BLaER1 treated with 17β-estradiol and CSF1 and Interleukin-3, amounts not matched to agents 10 nM and 100 nM (cell line): ENCODE measurements at regions not wholly inside any gene's neighbourhood (a gene's known extent, or its start where the extent isn't known, plus 50 kb on each side); places are given as distances from the start of the nearest gene placed in this dataset.

Experiments
- H3K27ac ChIP-seq, 11 experiments: shearing (Covaris generic); formaldehyde crosslinking; 2 replicates each; pipeline ENCODE4 v1.8.1; 2022
- H3K27me3 ChIP-seq, 11 experiments: shearing (Covaris generic); formaldehyde crosslinking; 2 replicates each; pipeline ENCODE4 v1.8.1; 2022
- H3K36me3 ChIP-seq, 11 experiments: shearing (Covaris generic); formaldehyde crosslinking; 2 replicates each; pipeline ENCODE4 v1.8.1; 2022
- H3K4me1 ChIP-seq, 10 experiments: shearing (Covaris generic); formaldehyde crosslinking; 2 replicates each; pipeline ENCODE4 v1.8.1; 2022
- H3K4me2 ChIP-seq, 11 experiments: shearing (Covaris generic); formaldehyde crosslinking; 2 replicates each; pipeline ENCODE4 v1.8.1; 2022
- H3K4me3 ChIP-seq, 10 experiments: shearing (Covaris generic); formaldehyde crosslinking; 2 replicates each; pipeline ENCODE4 v1.8.1; 2022
- H3K9ac ChIP-seq, 11 experiments: shearing (Covaris generic); formaldehyde crosslinking; 2 replicates each; pipeline ENCODE4 v1.8.1; 2022
- H3K9me3 ChIP-seq, 11 experiments: shearing (Covaris generic); formaldehyde crosslinking; replicated peaks in 1 of 11; 2 replicates each; pipeline ENCODE4 v1.8.1; 2022
- H4K20me1 ChIP-seq, 11 experiments: shearing (Covaris generic); formaldehyde crosslinking; 2 replicates each; pipeline ENCODE4 v1.8.1; 2022
- Cebpa-rat ChIP-seq, 11 experiments: shearing (Covaris generic); IDR thresholded peaks; 2 replicates each; pipeline ENCODE4 v1.8.1; 2022

DNA sequence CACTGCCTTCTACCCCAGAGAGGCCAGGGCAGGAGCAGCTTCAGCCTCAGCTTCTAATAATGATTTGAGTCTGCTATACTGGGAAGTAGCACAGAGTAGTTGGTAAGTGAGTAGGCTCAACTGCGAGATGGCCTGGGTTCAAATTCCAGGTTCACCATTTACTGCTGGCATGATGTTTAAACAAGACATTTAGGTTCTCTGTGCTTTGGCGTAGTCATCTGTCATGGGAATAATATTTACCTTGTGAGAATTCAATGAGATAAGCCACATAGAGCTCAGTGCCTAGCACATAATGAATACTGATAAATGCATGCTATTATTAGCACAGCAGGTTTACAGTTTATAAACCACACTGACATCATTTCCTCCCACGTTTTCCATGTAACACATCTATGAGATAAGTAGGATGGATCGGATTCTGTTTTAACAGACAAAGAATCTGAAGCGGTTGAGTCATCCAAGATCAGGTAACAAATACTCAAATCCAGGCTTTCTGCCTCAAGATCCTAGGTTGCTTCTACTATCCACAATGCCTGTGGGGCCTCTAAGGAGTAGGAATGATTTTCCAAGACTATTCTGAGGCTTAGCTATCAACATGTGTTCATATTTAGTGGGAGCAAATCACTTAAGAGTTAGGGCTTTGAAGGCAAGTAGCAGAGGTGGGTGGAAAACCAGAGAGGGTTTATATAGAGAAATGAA lies 72.9 kb upstream of the DTNBP1 start:
- H3K4me1 ChIP-seq, result peaks cover 0 to 10% (median 0%) of the 10 kb centered on the region in 10 experiments; a peak in 3 of 20 replicates
- TF ChIP-seq Cebpa-rat (IDR thresholded peaks at IDR 0.05), result no peak
- no peaks in the 10 kb centered on the region for H3K27me3 ChIP-seq
- no peaks in the 10 kb centered on the region for H4K20me1 ChIP-seq
- no peak overlapping the region for H3K9ac ChIP-seq
- no peak overlapping the region for H3K4me3 ChIP-seq
- H3K9me3 ChIP-seq, result peaks cover 0 to 5% (median 0%) of the 10 kb centered on the region in 11 experiments; a peak in 1 of 22 replicates
- no peaks in the 10 kb centered on the region for H3K36me3 ChIP-seq
- no peak overlapping the region for H3K4me2 ChIP-seq
- H3K27ac ChIP-seq, result no peak overlapping the region

DNA sequence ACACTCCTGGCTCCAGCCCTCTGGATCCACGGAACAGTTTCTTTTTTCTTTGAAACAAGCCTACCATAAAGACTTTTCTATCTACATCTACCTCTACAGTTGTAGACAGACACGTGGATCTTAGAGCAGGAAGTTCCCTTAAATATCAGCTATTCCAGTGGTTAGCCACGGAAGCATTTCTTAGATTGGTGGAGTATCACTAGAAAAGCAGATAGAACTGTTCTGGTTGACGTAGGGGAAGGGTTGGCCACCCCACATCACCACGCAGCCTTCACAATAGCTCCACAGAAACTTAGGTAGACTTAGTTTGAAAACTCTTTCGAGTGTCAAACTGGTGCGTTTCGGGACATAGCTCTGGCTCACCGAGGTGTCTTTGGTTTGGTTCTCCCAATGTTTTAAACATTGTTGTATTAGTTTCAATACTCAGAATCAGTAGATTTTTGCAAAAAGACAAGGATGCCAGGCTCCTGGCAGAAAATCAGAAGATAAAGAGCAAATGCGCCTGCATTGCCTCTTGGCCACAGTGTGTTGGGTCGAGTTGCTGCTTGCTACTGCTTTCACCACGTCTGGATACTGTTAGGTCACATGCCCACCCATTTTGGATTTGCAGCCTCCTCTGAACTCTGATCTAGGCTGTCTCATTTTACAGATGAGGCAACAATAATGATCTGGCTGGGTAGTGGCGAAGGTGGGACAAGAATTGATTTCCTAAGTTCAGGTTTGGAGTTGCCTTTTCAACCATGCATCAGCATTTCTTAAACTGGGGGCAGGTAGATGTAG lies 71.5 kb upstream of the DTNBP1 start:
- no peak overlapping the region for H3K27ac ChIP-seq
- no peaks in the 10 kb centered on the region for H3K27me3 ChIP-seq
- H3K36me3 ChIP-seq, result no peaks in the 10 kb centered on the region
- TF ChIP-seq Cebpa-rat (IDR thresholded peaks at IDR 0.05), result no peak
- H3K9ac ChIP-seq, result no peak overlapping the region
- no peak overlapping the region for H3K4me3 ChIP-seq
- H3K4me2 ChIP-seq, result peak overlapping the region in 4 of 11 experiments; percentile 4 to 36 (median 12); a peak in 4 of 22 replicates
- H3K4me1 ChIP-seq, result peaks cover 0 to 10% (median 0%) of the 10 kb centered on the region in 10 experiments; a peak in 3 of 20 replicates
- H4K20me1 ChIP-seq, result no peaks in the 10 kb centered on the region
- peaks cover 0 to 5% (median 0%) of the 10 kb centered on the region in 11 experiments; a peak in 1 of 22 replicates for H3K9me3 ChIP-seq

DNA sequence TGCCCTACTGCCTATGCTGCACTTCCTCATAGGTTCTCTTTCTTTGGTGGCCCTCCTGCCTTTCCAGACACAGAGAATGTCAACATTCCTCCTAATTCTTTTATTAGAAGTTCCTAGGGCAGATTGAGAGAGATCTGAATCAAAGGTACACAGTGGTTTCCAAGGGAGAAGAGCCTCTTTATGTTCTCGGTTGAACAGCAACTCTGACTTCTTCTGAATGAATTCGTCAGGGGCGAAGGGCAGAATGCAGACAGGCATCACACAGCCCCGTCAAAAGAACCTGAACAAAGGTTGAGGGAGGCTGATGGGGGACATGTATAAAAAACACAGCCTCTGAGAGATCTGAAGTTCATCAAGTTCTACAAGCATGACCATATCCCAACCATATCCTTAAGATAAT lies 68.1 kb upstream of the DTNBP1 start:
- Histone ChIP-seq H3K4me2 (no peak overlapping the region), H4K20me1 (no peaks in the 10 kb centered on the region), H3K4me1 (peaks cover 0 to 10% (median 0%) of the 10 kb centered on the region in 10 experiments; a peak in 3 of 20 replicates), H3K9ac (no peak overlapping the region), H3K4me3 (no peak overlapping the region), H3K36me3 (no peaks in the 10 kb centered on the region), H3K9me3 (peaks cover 0 to 4% (median 0%) of the 10 kb centered on the region in 11 experiments; a peak in 2 of 22 replicates), H3K27ac (no peak overlapping the region), H3K27me3 (no peaks in the 10 kb centered on the region)
- TF ChIP-seq Cebpa-rat (IDR thresholded peaks at IDR 0.05), result no peak

DNA sequence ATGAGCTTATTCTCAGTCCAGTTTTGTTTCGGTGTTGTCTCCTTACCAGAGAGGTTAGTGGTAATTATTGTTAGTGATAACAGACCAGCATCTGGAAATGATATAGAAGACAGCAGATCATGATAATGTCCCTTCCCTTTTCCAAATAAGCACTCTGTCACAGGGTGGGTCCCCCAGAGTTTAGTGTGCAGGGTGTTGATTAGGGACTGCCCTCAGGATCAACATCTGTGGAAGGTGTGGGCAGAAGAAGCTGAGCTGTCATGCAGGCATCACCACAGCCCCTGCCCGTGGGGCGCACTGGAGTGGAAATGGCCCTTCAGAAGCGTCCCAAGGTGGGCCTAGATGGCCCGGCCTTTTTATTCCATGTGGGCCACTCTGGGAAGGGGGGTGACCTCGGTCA lies 67.6 kb upstream of the DTNBP1 start:
- H3K9me3 ChIP-seq, result peaks cover 0 to 4% (median 0%) of the 10 kb centered on the region in 11 experiments; a peak in 2 of 22 replicates
- no peak overlapping the region for H3K27ac ChIP-seq
- no peak overlapping the region for H3K9ac ChIP-seq
- no peaks in the 10 kb centered on the region for H3K36me3 ChIP-seq
- peaks cover 0 to 8% (median 0%) of the 10 kb centered on the region in 10 experiments; a peak in 2 of 20 replicates for H3K4me1 ChIP-seq
- no peak overlapping the region for H3K4me3 ChIP-seq
- no peak for TF ChIP-seq Cebpa-rat (IDR thresholded peaks at IDR 0.05)
- H3K4me2 ChIP-seq, result no peak overlapping the region
- H4K20me1 ChIP-seq, result no peaks in the 10 kb centered on the region
- no peaks in the 10 kb centered on the region for H3K27me3 ChIP-seq

DNA sequence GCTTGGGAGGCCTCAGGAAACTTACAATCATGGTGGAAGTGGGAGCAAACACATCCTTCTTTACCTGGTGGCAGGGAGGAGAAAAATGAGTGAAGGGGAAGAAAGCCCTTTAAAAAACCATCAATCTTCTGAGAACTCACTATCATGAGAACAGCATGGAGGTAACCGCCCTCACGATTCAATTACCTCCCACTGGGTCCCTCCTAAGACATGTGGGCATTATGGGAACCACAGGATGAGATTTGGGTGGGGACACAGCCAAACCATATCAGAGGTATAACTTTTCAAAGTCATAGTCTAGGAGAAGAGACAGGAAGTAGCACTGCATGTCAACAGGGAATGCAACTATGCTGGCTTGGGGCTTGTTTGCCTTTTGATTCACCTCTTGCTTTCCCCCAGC lies 59.9 kb upstream of the DTNBP1 start:
- Histone ChIP-seq H3K4me2 (no peak overlapping the region), H3K9ac (no peak overlapping the region), H3K27ac (no peak overlapping the region), H3K9me3 (peaks cover 0 to 4% (median 0%) of the 10 kb centered on the region in 11 experiments; a peak in 1 of 22 replicates), H3K4me3 (no peak overlapping the region), H3K4me1 (no peaks in the 10 kb centered on the region), H4K20me1 (no peaks in the 10 kb centered on the region), H3K36me3 (no peaks in the 10 kb centered on the region), H3K27me3 (no peaks in the 10 kb centered on the region)
- no peak for TF ChIP-seq Cebpa-rat (IDR thresholded peaks at IDR 0.05)

DNA sequence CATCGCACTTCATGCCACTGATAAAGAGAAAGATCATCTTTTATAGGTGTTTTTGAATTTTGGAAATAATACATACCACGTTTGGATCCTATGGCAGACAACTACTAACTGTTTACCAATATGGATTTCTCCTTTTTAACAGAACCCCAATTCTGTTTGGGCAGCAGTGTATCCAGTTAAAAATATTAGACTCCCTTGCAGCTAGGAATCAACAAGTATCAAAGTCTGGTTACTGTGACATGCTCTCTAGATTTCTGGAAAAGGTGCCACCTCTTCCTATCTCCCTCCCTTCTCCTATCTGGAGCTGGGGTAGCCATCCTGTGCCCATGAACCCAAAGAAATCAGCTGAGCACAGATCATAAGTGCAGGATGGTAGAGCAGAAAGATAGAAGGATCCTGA lies 54.1 kb upstream of the DTNBP1 start:
- H3K27ac ChIP-seq, result no peak overlapping the region
- no peaks in the 10 kb centered on the region for H4K20me1 ChIP-seq
- peaks cover 12 to 24% (median 16%) of the 10 kb centered on the region in 11 experiments; a peak in 21 of 22 replicates for H3K9me3 ChIP-seq
- no peak for TF ChIP-seq Cebpa-rat (IDR thresholded peaks at IDR 0.05)
- H3K9ac ChIP-seq, result no peak overlapping the region
- no peak overlapping the region for H3K4me3 ChIP-seq
- H3K4me2 ChIP-seq, result no peak overlapping the region
- H3K36me3 ChIP-seq, result no peaks in the 10 kb centered on the region
- H3K27me3 ChIP-seq, result no peaks in the 10 kb centered on the region
- no peaks in the 10 kb centered on the region for H3K4me1 ChIP-seq

DNA sequence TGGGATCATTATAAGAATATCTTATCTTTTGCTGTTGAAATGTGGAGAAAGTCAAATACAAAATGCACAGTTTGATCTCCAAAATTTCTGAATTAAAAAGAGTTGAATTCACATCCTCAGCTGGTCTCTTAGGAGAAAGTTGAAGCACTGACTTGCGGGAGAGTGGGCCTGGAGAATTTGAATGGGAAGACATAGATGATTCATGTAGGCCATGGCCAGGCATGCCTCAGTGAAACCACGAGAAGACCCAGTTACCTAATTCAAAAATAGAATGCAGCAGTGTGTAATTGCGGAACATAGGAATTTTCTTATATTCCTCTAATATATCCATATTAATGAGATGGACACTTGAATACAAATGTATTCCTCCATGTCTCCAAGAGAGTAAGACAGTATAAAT lies 53.0 kb upstream of the DTNBP1 start:
- no peaks in the 10 kb centered on the region for H4K20me1 ChIP-seq
- no peak overlapping the region for H3K27ac ChIP-seq
- H3K4me1 ChIP-seq, result no peaks in the 10 kb centered on the region
- no peak for TF ChIP-seq Cebpa-rat (IDR thresholded peaks at IDR 0.05)
- peaks cover 12 to 24% (median 16%) of the 10 kb centered on the region in 11 experiments; a peak in 21 of 22 replicates for H3K9me3 ChIP-seq
- H3K36me3 ChIP-seq, result no peaks in the 10 kb centered on the region
- no peak overlapping the region for H3K4me3 ChIP-seq
- no peak overlapping the region for H3K9ac ChIP-seq
- no peak overlapping the region for H3K4me2 ChIP-seq
- no peaks in the 10 kb centered on the region for H3K27me3 ChIP-seq

DNA sequence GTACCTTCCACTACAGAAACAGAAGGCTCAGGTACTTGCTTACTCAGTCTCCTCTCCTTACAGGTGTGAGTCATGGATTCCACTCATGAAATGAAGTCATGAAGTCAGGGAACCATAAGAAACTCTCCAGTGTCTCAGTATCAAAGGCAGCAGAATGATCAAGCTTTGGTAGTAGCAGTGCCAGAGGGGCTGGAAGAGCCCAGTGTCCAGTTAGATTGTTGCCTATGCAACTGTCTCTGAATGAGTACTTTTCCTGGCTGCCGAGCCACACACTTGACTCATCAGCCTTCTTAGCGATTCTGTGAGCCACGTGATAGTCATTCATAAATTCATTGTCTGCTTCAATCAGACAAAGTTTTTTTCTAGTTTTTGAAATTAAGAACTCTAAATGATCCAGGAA lies 52.2 kb upstream of the DTNBP1 start:
- Histone ChIP-seq H3K27ac (no peak overlapping the region), H3K4me3 (no peak overlapping the region), H3K27me3 (no peaks in the 10 kb centered on the region), H3K4me1 (no peaks in the 10 kb centered on the region), H3K36me3 (no peaks in the 10 kb centered on the region), H3K9ac (no peak overlapping the region), H4K20me1 (no peaks in the 10 kb centered on the region), H3K4me2 (no peak overlapping the region), H3K9me3 (peaks cover 12 to 24% (median 16%) of the 10 kb centered on the region in 11 experiments; a peak in 21 of 22 replicates)
- TF ChIP-seq Cebpa-rat (IDR thresholded peaks at IDR 0.05), result no peak

DNA sequence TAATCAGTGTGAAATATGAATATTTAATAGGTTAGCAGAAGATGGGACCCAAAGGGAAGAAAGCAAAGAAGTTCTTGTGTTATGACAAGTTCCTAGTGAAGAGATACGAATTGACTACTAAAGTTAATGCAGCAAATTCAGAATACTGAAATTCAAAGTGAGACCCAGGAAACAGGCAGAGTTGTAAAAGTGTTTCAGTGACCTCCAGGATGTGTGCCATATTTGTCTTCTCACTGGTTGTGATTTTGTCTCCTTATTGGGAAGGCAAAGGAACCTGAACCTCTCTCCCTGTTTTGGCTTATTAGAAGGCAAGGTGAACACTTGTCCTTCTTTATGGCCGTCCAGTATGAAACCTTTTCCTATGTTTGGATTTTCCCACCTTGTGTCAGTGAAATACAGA lies 51.8 kb upstream of the DTNBP1 start:
- H3K4me1 ChIP-seq, result 0 out of 20 replicates have a peak, but pooled peaks cover 0 to 2% (median 0%) of the 10 kb centered on the region in 10 experiments
- no peaks in the 10 kb centered on the region for H4K20me1 ChIP-seq
- no peak overlapping the region for H3K9ac ChIP-seq
- no peaks in the 10 kb centered on the region for H3K36me3 ChIP-seq
- H3K4me3 ChIP-seq, result no peak overlapping the region
- H3K9me3 ChIP-seq, result peaks cover 12 to 24% (median 16%) of the 10 kb centered on the region in 11 experiments; a peak in 21 of 22 replicates
- no peaks in the 10 kb centered on the region for H3K27me3 ChIP-seq
- H3K27ac ChIP-seq, result no peak overlapping the region
- no peak overlapping the region for H3K4me2 ChIP-seq
- no peak for TF ChIP-seq Cebpa-rat (IDR thresholded peaks at IDR 0.05)
